Daoy (cell line): ENCODE measurements at regions not wholly inside any gene's neighbourhood (a gene's known extent, or its start where the extent isn't known, plus 50 kb on each side); places are given as distances from the start of the nearest gene placed in this dataset.

Source experiments
- DNase-seq: peaks from one replicate; pipeline ENCODE4 v3.0.0-alpha.2; 2015; ENCODE audit warnings: low read depth

DNA sequence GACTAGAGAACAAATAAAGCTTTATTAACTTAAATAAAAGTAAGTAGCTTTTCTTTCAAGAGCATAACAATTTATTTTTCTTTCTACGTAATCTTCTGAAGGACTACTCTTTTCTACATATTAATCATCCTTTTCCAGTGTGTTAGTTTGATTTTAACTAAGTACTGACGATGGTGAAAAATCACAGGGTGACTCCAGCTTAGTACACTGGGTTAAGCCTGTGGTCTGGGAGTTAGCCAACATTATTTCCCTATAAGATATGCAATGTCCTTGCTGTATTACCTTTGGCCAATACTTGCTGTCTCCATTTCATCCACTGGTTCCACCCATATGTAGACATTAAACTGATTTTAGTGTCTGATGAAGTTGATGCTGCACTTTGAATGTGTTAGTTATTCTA lies 508.6 kb upstream of the SUCLG2 start:
- DNase-seq = no peak

DNA sequence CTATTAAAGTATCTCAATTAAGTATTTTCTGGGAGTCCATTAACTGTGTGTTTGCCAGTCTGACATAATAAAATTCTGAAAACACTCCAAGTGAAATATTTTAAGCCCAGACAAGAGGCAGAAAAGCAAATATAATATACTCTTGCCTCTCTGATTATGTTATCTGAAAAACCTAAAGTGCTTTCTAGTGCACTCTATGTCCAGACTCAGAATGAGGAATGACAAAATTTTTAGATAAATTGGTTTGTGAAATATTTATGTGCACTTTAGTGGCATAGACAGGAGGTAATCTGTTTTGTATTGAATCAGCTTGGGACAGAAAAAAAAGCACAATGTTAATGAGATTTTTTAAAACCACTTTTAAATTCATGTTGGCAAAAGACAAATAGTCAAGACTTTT lies 508.2 kb upstream of the SUCLG2 start:
- DNase-seq = no peak

DNA sequence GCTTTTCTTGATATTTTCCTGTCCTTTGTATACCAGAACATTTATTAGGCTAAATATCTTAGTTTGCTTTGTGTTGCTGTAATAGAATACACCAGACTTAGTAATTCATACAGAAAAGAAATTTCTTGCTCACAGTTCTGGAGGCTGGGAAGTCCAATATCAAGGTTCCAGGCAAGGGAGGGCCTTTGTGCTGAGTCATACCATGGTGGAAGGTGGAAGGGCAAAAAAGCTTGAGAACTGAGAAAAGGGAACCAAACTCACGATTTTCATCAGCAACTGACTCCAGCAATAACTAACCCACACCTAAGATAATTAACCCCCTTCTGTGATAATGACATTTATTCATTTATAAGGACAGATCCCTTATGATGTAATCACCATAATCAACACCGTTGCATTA lies 496.9 kb upstream of the SUCLG2 start:
- no peak for DNase-seq

DNA sequence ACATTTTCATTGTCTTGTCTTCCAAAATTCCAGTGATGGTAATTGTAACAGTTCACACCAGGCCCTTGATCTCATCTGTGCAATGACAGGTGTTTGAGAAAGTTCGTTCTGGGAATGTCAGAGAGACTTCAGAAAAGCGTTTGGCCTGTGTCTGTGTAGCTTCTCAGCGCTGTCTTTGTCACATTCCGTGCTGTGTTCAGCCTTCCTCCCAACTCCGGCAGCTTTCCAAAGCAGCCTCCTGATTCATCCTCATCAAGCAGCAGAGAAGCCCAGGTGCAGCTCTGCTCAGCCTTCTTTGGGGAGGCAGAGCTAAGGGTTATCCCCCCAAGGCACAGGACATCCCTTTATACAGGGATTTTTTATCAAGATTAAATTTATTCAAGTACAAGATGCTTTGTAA lies 494.0 kb upstream of the SUCLG2 start:
- no peak for DNase-seq

DNA sequence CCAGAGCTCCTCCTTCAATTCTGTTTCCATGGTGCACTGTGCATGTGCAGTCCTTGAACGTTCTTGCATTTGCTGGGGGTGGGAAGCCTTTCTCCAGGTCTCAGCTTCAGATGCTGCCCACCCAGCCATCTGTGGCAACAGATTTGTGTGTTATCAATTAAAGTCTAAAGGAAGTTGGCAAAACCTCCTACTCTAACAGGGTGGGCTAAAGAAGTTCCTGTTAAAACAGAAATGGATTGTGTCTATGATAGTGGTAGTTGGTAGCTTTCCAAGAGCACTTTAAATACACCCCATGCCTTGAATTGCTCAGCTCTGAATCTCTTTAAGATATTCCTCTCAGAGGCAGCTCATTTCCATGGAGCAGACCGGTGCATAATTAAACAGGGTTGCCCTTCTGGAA lies 488.0 kb upstream of the SUCLG2 start:
- no peak for DNase-seq

DNA sequence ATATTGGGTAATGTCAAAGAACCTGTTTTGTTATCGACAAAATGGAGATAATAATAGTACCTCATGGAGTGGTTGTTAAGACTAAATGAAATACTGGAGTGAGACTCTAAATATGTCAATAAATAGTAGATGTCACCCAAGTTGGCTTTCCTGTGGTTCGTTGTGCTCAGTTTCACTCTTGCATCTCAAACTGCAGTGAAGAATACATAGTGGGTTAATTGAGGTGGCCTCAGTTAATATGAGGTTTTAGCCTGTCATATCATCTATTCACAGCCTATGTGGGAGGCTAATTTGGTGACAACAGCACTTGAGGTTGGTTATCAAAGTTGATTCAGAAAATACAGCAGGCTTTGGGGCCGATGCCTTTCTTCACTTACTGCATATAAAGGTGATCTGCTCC lies 485.5 kb upstream of the SUCLG2 start:
- no peak for DNase-seq

DNA sequence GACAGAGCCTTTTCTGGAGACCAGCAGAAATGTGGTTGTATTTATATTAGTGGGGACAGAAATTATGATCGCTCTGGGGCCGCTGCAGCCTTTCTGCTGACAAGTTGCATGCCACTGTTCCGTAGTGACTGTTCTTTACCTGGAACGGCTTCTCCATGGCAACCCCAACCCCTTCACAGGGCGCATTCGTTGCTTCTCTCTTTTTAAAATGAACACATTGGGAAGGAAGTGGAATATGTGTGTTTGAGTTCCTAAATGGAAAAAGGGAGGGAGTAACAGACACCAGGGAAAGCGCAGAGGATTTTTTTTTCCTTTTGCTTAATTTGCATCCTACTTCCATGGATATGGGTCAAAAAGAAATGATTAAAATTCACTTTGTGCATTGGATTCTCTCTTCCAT lies 482.0 kb upstream of the SUCLG2 start:
- DNase-seq = no peak

DNA sequence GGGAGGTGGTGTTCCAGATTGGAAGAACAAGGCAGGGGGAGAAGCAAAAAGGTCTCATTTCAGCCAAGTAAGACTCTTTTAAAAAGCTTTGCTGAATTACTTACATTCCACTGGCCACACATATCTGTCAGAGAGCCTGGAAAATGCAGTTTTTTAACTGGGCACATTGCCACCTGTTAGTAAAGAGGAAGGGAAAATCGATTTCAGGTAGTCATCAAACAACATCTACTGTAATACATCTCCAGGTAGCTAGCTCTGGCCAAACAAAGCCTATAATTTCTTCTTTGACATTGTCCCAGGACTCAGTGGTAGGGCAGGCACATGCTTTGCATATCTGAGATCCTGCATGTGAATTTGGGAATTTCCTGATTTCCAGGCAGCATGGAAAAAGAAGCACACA lies 480.7 kb upstream of the SUCLG2 start:
- no peak for DNase-seq

DNA sequence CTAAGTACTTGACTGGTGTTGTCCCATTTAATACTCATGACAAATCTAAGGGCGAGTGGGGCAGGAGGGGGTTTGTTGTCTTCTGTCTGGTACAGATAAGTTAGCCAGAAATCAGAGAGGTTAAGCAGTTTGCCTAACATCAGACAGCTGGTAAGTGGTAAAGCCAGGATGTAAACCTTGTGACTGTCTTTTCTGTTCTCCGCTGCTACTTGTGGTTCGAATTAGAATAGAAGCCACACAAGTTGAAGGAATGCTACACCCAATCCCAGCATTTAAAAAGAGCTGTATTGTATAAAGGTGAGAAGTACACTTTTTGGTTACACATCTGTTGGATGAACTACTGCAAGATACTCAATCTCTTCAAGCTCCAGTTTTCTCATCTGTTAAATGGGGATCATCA lies 474.7 kb upstream of the SUCLG2 start:
- no peak for DNase-seq

DNA sequence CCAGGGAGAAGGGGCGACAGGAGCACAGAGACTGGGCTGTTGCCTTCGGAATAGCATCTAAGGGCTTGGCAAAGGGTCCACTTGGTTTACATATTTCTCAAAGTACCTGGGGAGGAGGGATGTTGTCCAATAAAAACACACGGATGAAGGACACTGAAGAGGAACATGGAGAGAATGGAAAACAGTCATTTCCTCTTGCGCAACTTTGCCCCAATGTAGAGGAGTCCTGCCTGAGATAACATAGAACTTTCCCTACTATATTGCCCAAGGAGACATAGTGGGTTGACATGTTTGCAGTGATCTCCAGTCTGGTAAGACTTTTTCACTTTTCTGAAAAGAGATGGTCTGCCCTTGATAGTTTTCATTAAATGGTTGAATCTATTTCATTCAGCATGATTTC lies 468.8 kb upstream of the SUCLG2 start:
- no peak for DNase-seq

DNA sequence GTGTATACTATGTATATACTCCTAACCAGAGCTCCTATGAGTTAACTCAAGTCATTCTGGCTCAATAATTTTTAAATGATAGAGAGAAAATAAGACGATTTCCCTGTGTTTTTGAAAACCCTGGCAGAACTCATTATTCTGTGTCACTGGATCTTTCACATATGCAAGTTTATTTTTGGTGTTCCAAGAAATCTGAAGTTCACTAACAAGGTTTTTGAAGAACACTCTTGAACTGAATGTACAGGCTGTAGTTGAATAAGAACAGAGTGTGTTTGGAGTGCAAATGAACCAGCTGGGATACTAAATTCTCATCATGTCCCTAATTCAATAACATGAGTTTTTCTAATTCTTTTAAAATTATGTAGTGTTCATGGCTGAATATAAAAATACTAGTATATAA lies 466.9 kb upstream of the SUCLG2 start:
- DNase-seq = no peak

DNA sequence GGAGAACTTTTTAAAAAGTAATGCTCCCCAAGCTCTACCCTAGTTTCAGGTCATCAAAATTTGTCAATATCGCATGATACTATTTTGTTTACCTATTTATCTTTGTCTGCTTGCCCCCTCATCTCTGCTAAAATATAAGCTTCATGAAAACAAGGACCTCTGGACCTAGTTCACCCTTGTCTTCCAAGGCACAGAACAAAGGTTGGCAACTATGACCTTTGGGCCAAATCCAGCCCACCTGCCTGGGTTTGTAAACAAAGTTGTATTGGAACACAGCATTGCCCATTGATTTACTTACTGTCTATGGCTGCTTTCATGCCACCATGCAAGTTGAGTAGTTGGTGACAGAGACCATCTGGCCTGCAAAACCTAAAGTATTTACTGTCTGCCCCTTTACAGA lies 462.2 kb upstream of the SUCLG2 start:
- no peak for DNase-seq

DNA sequence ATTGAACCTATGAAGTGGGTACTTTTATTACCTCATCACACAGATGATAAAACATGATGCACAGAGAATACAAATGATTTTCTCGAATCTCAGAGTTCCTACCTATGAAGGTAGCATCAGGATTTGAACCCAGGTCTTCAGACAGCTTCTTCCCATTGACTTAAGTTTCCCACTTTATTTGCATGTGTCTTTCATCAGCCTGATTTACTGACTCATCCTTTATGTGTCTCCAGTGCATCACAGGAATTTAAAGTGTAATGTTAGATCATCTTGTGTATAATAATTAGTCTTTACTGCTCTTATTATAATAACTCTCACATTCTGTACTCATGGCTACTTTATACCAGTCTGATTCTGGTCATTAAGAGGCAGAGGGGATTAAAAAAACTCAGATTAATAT lies 449.4 kb upstream of the SUCLG2 start:
- DNase-seq = no peak

DNA sequence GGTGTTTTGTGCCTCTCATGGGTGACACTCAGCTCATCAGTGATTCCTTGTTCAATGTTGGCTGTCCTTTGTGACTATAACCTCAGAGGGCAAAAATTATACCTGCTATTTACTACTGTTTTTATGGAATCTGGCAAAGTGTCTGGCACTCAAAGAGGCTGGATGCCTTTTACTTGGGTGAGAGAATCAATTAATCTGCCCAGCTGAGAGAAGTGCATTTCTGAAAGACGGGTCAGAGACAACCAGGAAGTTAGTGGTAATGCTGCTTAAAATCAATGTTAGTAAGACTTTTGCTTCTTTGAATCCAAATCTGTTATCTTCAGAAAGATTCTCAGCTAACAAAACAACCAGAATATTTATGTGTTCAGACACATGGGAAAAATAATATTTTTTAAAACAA lies 436.2 kb upstream of the SUCLG2 start:
- no peak for DNase-seq

DNA sequence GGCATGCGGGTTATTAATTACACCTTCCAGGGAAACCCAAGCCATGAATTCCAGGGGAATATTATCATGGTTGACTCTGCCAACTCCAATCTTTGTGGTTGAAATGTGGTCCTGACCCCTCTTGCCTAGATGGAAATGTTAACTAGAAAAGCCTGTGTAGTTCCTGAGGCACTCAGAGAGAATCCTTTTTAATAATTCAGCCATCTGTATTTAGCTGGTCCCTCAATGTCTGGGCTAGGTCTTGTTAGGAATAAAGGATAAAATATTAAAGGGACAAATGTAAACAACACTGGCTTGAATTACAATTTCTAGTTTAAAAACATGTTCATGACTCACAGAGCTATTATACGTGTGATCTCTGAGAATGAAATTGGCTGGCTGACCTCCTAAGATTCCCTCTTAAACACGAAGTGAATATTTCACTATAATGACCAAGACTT lies 435.2 kb upstream of the SUCLG2 start:
- DNase-seq = no peak

DNA sequence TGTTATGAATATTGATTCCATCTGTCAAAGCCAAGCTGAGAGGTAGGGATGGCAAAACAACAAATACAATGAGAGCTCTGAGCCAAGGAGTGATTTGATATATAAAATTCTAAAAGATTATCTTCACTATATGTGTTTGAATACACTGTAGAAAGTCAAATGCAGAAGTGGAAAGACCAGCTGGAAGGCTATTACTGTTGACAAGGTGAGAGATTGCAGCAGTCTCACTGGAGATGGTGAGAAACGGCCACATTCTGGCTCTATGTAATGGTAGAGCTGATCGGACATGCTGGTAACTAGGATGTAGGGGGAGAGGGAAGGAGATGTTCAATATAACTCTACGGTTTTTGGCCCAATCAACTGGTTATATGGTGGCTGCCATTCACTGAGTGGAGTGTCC lies 434.2 kb upstream of the SUCLG2 start:
- DNase-seq = no peak

DNA sequence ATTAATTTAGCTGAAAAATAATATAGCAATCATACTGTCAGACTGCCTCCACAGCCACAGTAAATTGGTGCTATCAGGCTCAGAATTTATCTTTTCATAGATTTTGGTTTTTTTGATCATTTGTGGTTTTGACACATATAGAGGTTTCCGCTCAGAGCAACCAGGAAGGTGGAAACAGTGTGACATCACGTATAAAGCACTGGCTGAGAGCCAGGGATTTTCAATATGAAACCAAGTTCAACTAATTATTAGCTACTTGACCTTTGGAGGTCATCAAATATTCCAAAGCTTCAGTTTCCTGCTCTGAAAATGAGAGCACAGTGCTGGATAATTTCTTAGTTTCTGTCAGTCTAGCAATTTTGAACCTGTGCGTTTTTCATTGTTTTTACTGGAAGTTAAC lies 433.8 kb upstream of the SUCLG2 start:
- no peak for DNase-seq

DNA sequence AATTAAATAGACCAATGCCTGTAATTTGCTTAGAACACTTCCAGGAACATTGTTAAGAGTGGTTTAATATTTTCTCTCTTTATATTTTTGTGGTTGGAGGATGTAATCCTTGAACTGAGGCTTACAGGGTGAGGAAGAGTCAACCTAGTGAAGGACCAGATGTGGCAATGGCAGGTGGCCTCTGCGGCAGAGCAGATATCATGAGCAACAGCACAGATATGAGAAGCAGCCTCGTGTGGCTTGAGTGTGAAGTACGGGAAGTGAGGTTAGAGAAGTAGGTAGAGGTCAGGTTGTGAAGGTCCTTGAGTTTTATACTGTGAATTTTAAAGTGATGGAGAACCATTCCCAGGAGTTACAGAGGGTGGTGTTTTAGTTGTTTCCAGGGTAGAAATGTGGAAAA lies 417.6 kb upstream of the SUCLG2 start:
- DNase-seq = no peak

DNA sequence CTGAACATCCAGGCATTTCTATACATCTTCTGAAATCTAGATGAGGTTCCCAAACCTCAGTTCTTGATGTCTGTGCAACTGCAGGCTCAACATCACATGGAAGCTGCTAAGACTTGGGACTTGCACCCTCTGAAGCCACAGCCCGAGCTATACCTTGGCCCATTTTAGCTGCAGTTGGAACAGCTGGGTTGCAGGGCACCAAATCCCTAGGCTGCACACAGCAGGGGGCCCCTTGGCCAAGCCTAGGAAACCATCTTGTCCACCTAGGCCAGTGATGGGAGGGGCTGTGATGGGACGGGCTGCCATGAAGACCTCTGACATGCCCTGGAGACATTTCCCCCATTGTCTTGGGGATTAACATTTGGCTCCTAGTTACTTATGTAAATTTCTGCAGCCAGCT lies 415.8 kb upstream of the SUCLG2 start:
- no peak for DNase-seq

DNA sequence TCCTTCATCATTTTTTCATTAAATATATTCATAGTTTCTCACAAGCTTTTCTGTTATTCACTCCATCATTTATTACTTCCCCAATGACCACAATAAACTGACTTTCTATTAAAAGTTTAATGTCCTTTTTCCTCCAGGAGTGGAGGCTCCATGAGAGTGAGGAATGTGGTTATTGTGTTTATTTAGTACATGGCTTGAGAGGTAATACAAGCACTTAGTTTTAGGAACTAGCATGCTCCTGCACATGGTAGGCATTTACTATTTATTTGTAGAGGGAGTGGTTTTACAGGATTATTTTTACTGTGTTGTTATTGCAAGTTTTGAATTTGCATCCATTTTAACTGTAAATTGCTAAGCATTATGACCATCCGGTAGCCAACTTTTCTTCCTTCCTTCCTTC lies 412.9 kb upstream of the SUCLG2 start:
- DNase-seq = no peak

DNA sequence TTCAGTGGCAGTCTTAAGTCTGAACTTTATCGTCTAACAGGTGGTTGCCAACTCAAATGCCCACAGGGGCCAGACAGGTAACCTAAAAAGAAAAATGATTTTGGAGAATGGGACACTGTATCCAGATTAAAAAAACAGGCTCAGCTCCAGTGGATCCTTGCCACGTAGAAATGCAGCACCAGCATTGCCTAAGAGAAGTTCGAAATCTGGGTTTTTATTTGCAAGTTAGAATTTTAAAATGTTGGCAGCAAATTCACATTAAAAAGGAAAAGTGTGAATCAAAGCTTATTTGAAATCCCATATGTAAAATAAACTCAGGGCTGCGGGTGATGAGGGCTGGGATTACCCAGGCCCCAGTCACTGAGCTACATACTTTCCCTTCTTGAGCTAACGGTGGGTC lies 408.5 kb upstream of the SUCLG2 start:
- DNase-seq = no peak

DNA sequence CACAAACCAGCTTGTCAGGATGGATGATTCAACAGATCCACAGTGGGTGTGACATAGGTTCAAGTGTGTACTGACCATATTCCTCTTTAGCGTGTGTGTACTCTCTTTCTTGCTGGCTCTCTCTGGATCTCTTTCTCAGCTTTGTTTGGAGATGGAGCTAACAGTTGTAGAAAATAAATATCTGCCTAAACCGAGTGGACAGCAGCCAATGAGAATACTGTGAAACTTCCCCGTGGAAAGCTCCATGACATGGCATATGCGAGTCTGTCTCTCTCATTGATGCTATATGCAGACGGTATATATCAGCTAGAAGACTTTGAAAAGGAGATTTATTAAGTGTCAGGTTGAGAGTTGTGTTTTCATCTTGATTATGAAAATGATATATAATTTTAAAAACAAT lies 406.5 kb upstream of the SUCLG2 start:
- DNase-seq = no peak

DNA sequence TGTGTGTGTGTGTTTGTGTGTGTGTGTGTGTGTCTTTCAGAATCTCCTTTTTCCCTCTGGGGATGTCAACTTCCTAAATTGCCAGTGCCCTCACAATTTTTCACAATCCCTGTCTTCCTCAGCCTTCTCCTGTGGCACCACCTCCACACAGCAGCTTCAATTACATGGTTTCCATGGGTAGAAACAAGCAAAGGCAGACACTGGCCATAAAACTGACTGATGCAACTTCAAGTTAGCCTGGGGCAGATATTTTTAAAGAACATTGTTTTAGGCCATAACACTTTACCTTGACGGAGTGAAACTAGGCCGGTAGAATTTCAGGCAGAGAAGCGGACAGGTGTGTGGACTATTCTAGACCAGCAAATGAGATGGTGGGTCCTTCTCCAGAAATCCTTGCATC lies 405.8 kb upstream of the SUCLG2 start:
- DNase-seq = no peak

DNA sequence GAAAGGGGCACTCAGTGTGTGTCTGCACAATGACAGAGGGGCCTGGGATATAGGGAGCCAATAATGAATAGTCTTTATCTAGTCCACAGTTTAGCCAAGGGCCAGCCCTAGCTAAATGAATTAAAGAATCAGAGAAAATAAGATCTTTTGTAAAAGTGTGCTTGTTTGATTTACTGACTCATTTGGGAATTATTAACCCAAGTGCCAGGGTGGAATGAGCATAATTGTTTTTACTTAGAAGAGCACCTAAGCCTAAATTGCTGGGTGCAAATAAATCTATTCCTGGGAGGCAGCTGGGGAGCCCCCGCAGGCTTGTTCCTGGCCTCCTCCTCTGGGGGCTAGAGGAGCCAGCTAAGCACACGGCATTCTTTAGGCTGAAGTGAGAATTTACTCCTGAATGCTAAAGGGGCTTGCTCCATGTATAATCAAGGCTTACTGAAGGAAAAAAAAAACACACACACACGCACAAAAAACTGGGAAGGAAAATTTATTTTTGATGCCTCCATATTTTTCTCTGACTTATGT lies 405.3 kb upstream of the SUCLG2 start:
- no peak for DNase-seq
